A673 (cell line): ENCODE measurements at regions not wholly inside any gene's neighbourhood (a gene's known extent, or its start where the extent isn't known, plus 50 kb on each side); places are given as distances from the start of the nearest gene placed in this dataset.
"Not testable (repeated sequence)": the region's sequence is repeated elsewhere in the genome, so short reads cannot be mapped to it uniquely, and the experiment has no call there.

Experiments
- BruUV-seq: library from RNA; stranded (reverse); fragments of 400-500 nt; replicated peaks from 2 replicates; lab custom pipeline; 2021; lab: Mats Ljungman, UMichigan
- CTCF ChIA-PET: fragments of 300-600 bp; sonication (Branson Sonifier 250); formaldehyde crosslinking; loops from one replicate; lab custom pipeline; 2022; ENCODE audit warnings: antibody characterized with exemption; lab: Charles Lee
- POLR2A ChIA-PET: fragments of 300-600 bp; sonication (Branson Sonifier 250); formaldehyde crosslinking; loops from one replicate; lab custom pipeline; 2022; ENCODE audit warnings: antibody characterized with exemption; ENCODE audit not compliant: low non-redundant PET; lab: Charles Lee
- DNase-seq: peaks from one replicate; pipeline ENCODE4 v3.0.0-alpha.2; 2015; ENCODE audit warnings: low spot score
- H3K27ac ChIP-seq: fragments of 200-600 bp; sonication (generic); 2 replicates; pipeline ENCODE4 v1.5.1; 2016; ENCODE audit warnings: mixed run types, low read depth, mild to moderate bottlenecking, mixed read lengths, antibody characterized with exemption, low read length; ENCODE audit not compliant: poor library complexity, severe bottlenecking
- H3K27me3 ChIP-seq: fragments of 200-600 bp; sonication (generic); replicated peaks from 2 replicates; pipeline ENCODE4 v1.6.1; 2017; ENCODE audit warnings: mixed run types, low read depth, mild to moderate bottlenecking, mixed read lengths, antibody characterized with exemption, low read length; ENCODE audit not compliant: insufficient read depth, poor library complexity
- H3K36me3 ChIP-seq: fragments of 200-600 bp; sonication (generic); 2 replicates; pipeline ENCODE4 v1.6.1; 2016; ENCODE audit warnings: mixed run types, mild to moderate bottlenecking, mixed read lengths, antibody characterized with exemption, low read length; ENCODE audit not compliant: insufficient read depth, poor library complexity, severe bottlenecking
- H3K4me1 ChIP-seq: fragments of 200-600 bp; sonication (generic); 2 replicates; pipeline ENCODE4 v1.6.1; 2017; ENCODE audit warnings: mixed run types, mild to moderate bottlenecking, mixed read lengths, antibody characterized with exemption, low read length; ENCODE audit not compliant: insufficient read depth, poor library complexity, severe bottlenecking
- H3K4me3 ChIP-seq: fragments of 200-600 bp; sonication (generic); 2 replicates; pipeline ENCODE4 v1.5.1; 2016; ENCODE audit warnings: low read depth, mixed run types, mild to moderate bottlenecking, mixed read lengths, low read length; ENCODE audit not compliant: poor library complexity, severe bottlenecking
- H3K9me3 ChIP-seq: fragments of 200-600 bp; sonication (generic); 2 replicates; pipeline ENCODE4 v1.6.1; 2016; ENCODE audit warnings: mixed run types, low read depth, mild to moderate bottlenecking, mixed read lengths, antibody characterized with exemption, low read length; ENCODE audit not compliant: poor library complexity, severe bottlenecking
- EZH2 ChIP-seq: fragments of 200-600 bp; sonication (generic); IDR thresholded peaks from 2 replicates; pipeline ENCODE4 v1.6.1; 2017; ENCODE audit warnings: borderline replicate concordance, low read depth, mild to moderate bottlenecking, mixed read lengths, antibody characterized with exemption, low read length; ENCODE audit not compliant: poor library complexity, severe bottlenecking
- intact Hi-C: fragments of 100-400 bp; cut with micrococcal nuclease; formaldehyde crosslinking; loops from one replicate; pipeline ENCODE4 v1.10.0; 2022; ENCODE audit not compliant: unreplicated experiment
- TF ChIP-seq, protein P1 (sequence below): fragments of 300-800, 200-600 bp; sonication (generic); conservative IDR thresholded peaks from 2 replicates; pipeline ENCODE4 v1.5.1; 2017; ENCODE audit warnings: low read depth, mild to moderate bottlenecking, antibody characterized with exemption, low read length, moderate library complexity, mixed read lengths

DNA sequence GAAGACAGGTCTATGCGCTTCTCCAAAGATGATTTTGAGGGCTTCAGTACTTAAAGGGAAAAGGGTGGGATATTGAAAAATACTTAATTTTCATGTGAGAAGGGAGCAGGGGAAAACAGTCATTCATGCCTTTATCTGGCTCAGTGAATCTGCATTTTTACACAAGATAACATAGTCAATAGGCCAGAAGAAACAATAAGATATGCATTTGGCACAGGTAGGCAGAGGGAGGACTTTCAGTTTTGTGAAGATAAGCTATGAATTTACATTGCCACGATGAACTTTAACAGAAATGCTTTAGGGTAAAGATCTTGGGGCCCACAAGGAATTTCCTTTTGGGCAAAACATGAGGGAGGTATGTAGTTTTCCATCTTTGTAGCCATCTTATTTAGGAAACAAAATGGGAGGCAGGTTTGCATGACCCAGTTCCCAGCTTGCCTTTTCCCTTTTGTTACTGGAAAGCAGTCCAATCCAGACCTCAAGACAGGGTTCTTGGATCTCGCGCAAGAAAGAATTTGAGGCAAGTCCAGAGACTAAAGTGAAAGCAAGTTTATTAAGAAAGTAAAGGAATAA is 504.2 kb downstream of the IGSF11 start:
- H3K27ac ChIP-seq, result no peak overlapping the region
- TF ChIP-seq, protein P1, sequence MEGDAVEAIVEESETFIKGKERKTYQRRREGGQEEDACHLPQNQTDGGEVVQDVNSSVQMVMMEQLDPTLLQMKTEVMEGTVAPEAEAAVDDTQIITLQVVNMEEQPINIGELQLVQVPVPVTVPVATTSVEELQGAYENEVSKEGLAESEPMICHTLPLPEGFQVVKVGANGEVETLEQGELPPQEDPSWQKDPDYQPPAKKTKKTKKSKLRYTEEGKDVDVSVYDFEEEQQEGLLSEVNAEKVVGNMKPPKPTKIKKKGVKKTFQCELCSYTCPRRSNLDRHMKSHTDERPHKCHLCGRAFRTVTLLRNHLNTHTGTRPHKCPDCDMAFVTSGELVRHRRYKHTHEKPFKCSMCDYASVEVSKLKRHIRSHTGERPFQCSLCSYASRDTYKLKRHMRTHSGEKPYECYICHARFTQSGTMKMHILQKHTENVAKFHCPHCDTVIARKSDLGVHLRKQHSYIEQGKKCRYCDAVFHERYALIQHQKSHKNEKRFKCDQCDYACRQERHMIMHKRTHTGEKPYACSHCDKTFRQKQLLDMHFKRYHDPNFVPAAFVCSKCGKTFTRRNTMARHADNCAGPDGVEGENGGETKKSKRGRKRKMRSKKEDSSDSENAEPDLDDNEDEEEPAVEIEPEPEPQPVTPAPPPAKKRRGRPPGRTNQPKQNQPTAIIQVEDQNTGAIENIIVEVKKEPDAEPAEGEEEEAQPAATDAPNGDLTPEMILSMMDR, result no peak
- no peak for TF ChIP-seq EZH2
- BruUV-seq, result no TSS peak
- H3K27me3 ChIP-seq, result no peaks in the 10 kb centered on the region
- DNase-seq, result no peak
- POLR2A ChIA-PET, result interaction anchor here (0.6 kb wide), 1 partner anchor 37 kb away, joined by 23 read pairs; no protein-coding TSS in a partner anchor
- H3K4me3 ChIP-seq, result no peak overlapping the region
- no peaks in the 10 kb centered on the region for H3K9me3 ChIP-seq
- H3K4me1 ChIP-seq, result no peaks in the 10 kb centered on the region
- CTCF ChIA-PET, result no interaction called here
- intact Hi-C loops, result no loop called here
- H3K36me3 ChIP-seq, result no peaks in the 10 kb centered on the region

DNA sequence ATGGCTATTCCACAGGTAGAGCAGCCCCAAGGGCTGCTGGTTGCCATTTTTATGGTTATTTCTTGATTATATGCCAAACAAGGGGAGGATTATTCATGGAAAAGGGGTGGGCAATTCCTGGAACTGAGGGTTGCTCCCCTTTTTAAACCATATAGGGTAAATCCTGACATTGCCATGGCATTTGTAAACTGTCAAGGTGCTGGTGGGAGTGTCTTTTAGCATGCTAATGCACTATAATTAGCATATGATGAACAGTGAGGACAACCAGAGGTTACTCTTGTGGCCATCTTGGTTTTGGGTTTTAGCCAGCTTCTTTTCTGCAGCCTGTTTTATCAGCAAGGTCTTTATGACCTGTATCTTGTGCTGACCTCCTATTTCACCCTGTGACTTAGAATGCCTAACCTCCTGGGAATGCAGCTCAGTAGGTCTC is 503.7 kb downstream of the IGSF11 start:
- POLR2A ChIA-PET, result interaction anchor here (0.6 kb wide), 1 partner anchor 37 kb away, joined by 23 read pairs; no protein-coding TSS in a partner anchor
- H3K9me3 ChIP-seq, H3K4me3 ChIP-seq, H3K36me3 ChIP-seq, intact Hi-C loops, CTCF ChIA-PET, BruUV-seq, H3K27me3 ChIP-seq, H3K4me1 ChIP-seq, H3K27ac ChIP-seq, DNase-seq: not testable (repeated sequence)

DNA sequence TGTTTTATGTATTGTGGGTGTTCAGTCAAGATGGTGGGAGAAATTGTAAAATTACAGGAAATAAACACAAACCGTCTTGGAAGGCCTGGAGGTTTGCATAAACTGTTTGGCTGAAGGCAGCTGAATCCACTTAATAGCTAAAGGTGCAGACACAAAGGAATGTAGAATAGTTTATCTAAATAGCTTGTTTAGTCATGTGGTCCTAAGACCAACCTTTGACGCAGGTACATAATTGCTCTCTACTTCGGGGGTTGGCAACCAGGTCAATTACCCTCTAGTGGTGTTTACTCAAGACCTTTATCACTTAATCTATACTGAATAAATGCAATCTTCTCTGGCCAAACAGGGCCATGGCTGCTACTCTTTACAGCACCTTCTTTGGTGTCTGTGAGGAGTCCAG is 502.8 kb downstream of the IGSF11 start:
- TF ChIP-seq EZH2, result no peak
- TF ChIP-seq, protein P1, result no peak
- Histone ChIP-seq H3K36me3 (no peaks in the 10 kb centered on the region), H3K4me3 (no peak overlapping the region), H3K9me3 (no peaks in the 10 kb centered on the region), H3K27me3 (no peaks in the 10 kb centered on the region), H3K4me1 (no peaks in the 10 kb centered on the region), H3K27ac (no peak overlapping the region)
- BruUV-seq, result no TSS peak
- DNase-seq, result no peak
- CTCF ChIA-PET, result no interaction called here
- POLR2A ChIA-PET, result no interaction called here
- intact Hi-C loops, result no loop called here

DNA sequence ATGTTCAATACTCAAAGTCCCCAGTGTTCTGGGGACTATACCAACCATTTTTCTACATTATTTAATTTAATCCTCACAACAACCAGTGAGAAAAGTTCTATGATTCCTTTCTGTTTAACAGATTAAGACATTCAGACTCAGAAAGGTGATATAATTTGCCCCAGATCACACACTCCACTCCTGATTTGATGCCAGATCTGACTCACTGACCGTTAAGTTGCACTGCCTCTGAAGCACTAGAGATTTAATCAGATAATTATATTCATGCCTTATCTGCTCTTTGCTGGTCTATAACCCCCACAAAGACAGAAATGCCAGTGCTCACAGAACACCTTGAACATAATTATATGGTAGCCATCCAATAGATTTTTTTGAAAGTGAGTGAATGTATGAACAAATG is 501.0 kb downstream of the IGSF11 start:
- Histone ChIP-seq H3K27me3 (no peaks in the 10 kb centered on the region), H3K4me3 (no peak overlapping the region), H3K36me3 (no peaks in the 10 kb centered on the region), H3K9me3 (peaks cover 4% of the 10 kb centered on the region), H3K4me1 (no peaks in the 10 kb centered on the region), H3K27ac (no peak overlapping the region)
- ChIA-PET CTCF (no interaction called here), POLR2A (no interaction called here)
- intact Hi-C loops, result no loop called here
- BruUV-seq, result no TSS peak
- DNase-seq, result no peak
- TF ChIP-seq EZH2, result no peak
- TF ChIP-seq, protein P1, result no peak
